Mesendoderm (in vitro differentiated cells): ENCODE measurements at regions not wholly inside any gene's neighbourhood (a gene's known extent, or its start where the extent isn't known, plus 50 kb on each side); places are given as distances from the start of the nearest gene placed in this dataset.

Experiments
- DNase-seq: peaks from one replicate; pipeline ENCODE4 v3.0.0; 2013
- H2AK5ac ChIP-seq: 2 replicates; pipeline ENCODE4 v1.6.1; 2013; ENCODE audit warnings: low read length, inconsistent platforms
- H2BK120ac ChIP-seq: 2 replicates; pipeline ENCODE4 v1.6.1; 2013; ENCODE audit warnings: low read depth, mild to moderate bottlenecking, low read length, moderate library complexity, mixed read lengths
- H2BK15ac ChIP-seq: replicated peaks from 2 replicates; pipeline ENCODE4 v1.6.1; 2013; ENCODE audit warnings: low read depth, mild to moderate bottlenecking, moderate library complexity
- H2BK5ac ChIP-seq: 2 replicates; pipeline ENCODE4 v1.6.1; 2013; ENCODE audit warnings: low read length, inconsistent platforms
- H3K18ac ChIP-seq: 2 replicates; pipeline ENCODE4 v1.6.1; 2013; ENCODE audit warnings: mild to moderate bottlenecking, low read length, mixed read lengths
- H3K23ac ChIP-seq: one replicate; pipeline ENCODE4 v1.6.1; 2013; ENCODE audit warnings: low read length
- H3K27ac ChIP-seq: 2 replicates; pipeline ENCODE4 v1.5.1; 2013; ENCODE audit warnings: low read depth, mild to moderate bottlenecking, inconsistent platforms, low read length, moderate library complexity
- H3K27me3 ChIP-seq: 2 replicates; pipeline ENCODE4 v1.6.1; 2013; ENCODE audit warnings: low read length, control low read depth, mild to moderate bottlenecking, inconsistent platforms; ENCODE audit not compliant: insufficient read depth, poor library complexity
- H3K36me3 ChIP-seq: 2 replicates; pipeline ENCODE4 v1.6.1; 2013; ENCODE audit warnings: low read length, inconsistent platforms; ENCODE audit not compliant: control insufficient read depth, insufficient read depth
- H3K4ac ChIP-seq: one replicate; pipeline ENCODE4 v1.6.1; 2013; ENCODE audit warnings: low read depth, mild to moderate bottlenecking, low read length, moderate library complexity
- H3K4me1 ChIP-seq: 2 replicates; pipeline ENCODE4 v1.6.1; 2013; ENCODE audit warnings: low read depth, low read length, inconsistent platforms; ENCODE audit not compliant: control insufficient read depth
- H3K4me2 ChIP-seq: 2 replicates; pipeline ENCODE4 v1.6.1; 2013; ENCODE audit warnings: low read length
- H3K4me3 ChIP-seq: 2 replicates; pipeline ENCODE4 v1.5.1; 2013; ENCODE audit warnings: mild to moderate bottlenecking, low read length
- H3K56ac ChIP-seq: one replicate; pipeline ENCODE4 v1.6.1; 2013; ENCODE audit warnings: low read length
- H3K79me1 ChIP-seq: 2 replicates; pipeline ENCODE4 v1.6.1; 2013; ENCODE audit warnings: low read length, inconsistent platforms
- H3K79me2 ChIP-seq: 2 replicates; pipeline ENCODE4 v1.6.1; 2013; ENCODE audit warnings: mild to moderate bottlenecking, low read length; ENCODE audit not compliant: control insufficient read depth, insufficient read depth
- H3K9ac ChIP-seq: 2 replicates; pipeline ENCODE4 v1.6.1; 2013; ENCODE audit warnings: low read length, inconsistent platforms
- H4K5ac ChIP-seq: one replicate; pipeline ENCODE4 v1.6.1; 2013; ENCODE audit warnings: low read length
- H4K8ac ChIP-seq: one replicate; pipeline ENCODE4 v1.6.1; 2013; ENCODE audit warnings: low read depth, mild to moderate bottlenecking, control low read depth, low read length, moderate library complexity
- WGBS: extraction: QIAGEN DNeasy Blood & Tissue Kit; methylation state at CpG from one replicate; pipeline ENCODE4 v1.1.7; 2013; ENCODE audit warnings: low lambda C conversion rate, missing lambda C conversion rate; ENCODE audit not compliant: insufficient coverage; ENCODE audit errors: extremely low coverage; 5-methylcytosine and 5-hydroxymethylcytosine counted together

- no peaks in the 10 kb centered on the region for H3K79me1 ChIP-seq
- no peak overlapping the region for H3K18ac ChIP-seq
- no peak overlapping the region for H3K27ac ChIP-seq
- no peaks in the 10 kb centered on the region for H3K4me1 ChIP-seq
- H2BK15ac ChIP-seq, result no peak overlapping the region
- H3K4ac ChIP-seq, result no peak overlapping the region
- DNase-seq, result no peak
- no peak overlapping the region for H3K9ac ChIP-seq
- no peak overlapping the region for H3K23ac ChIP-seq
- H3K27me3 ChIP-seq, result no peaks in the 10 kb centered on the region
- H3K36me3 ChIP-seq, result no peaks in the 10 kb centered on the region
- H3K79me2 ChIP-seq, result no peaks in the 10 kb centered on the region
- H3K4me2 ChIP-seq, result no peak overlapping the region
- H2BK5ac ChIP-seq, result no peak overlapping the region
- WGBS, result no CpG with 5 or more reads among the region's 3 CpGs
- H4K5ac ChIP-seq, result no peak overlapping the region
- H2BK120ac ChIP-seq, result no peak overlapping the region
- no peak overlapping the region for H2AK5ac ChIP-seq
- H4K8ac ChIP-seq, result no peak overlapping the region
- no peak overlapping the region for H3K56ac ChIP-seq
- no peak overlapping the region for H3K4me3 ChIP-seq
Observed at GRCh38 chr20:52880259-52880658, 91.9 kb upstream of the TSHZ2 start.

GRCh38 chr20:52874241-52874640 is 97.9 kb upstream of the TSHZ2 start:
- Histone ChIP-seq H3K4me1 (no peaks in the 10 kb centered on the region), H3K18ac (no peak overlapping the region), H4K5ac (no peak overlapping the region), H3K9ac (no peak overlapping the region), H2AK5ac (no peak overlapping the region), H2BK15ac (no peak overlapping the region), H3K4ac (no peak overlapping the region), H4K8ac (no peak overlapping the region), H3K4me2 (no peak overlapping the region), H3K4me3 (no peak overlapping the region), H3K36me3 (no peaks in the 10 kb centered on the region), H3K23ac (no peak overlapping the region), H3K79me2 (no peaks in the 10 kb centered on the region), H3K27ac (no peak overlapping the region), H2BK120ac (no peak overlapping the region), H3K27me3 (no peaks in the 10 kb centered on the region), H2BK5ac (no peak overlapping the region), H3K79me1 (no peaks in the 10 kb centered on the region), H3K56ac (no peak overlapping the region)
- WGBS, result no CpG with 5 or more reads among the region's 3 CpGs
- no peak for DNase-seq

- Histone ChIP-seq H3K4me1 (no peaks in the 10 kb centered on the region), H2AK5ac (no peak overlapping the region), H2BK120ac (no peak overlapping the region), H3K23ac (no peak overlapping the region), H3K79me2 (no peaks in the 10 kb centered on the region), H3K27me3 (no peaks in the 10 kb centered on the region), H3K36me3 (no peaks in the 10 kb centered on the region), H3K79me1 (no peaks in the 10 kb centered on the region), H4K8ac (no peak overlapping the region), H2BK15ac (no peak overlapping the region), H3K4me2 (no peak overlapping the region), H3K9ac (no peak overlapping the region), H3K4ac (no peak overlapping the region), H3K56ac (no peak overlapping the region), H3K27ac (no peak overlapping the region), H4K5ac (no peak overlapping the region), H3K18ac (no peak overlapping the region), H2BK5ac (no peak overlapping the region), H3K4me3 (no peak overlapping the region)
- no peak for DNase-seq
- WGBS, result no CpG with 5 or more reads among the region's 6 CpGs
Observed at GRCh38 chr20:52869698-52870501, 102.3 kb upstream of the TSHZ2 start.

GRCh38 chr20:52869276-52869675 is 102.9 kb upstream of the TSHZ2 start:
- no peaks in the 10 kb centered on the region for H3K27me3 ChIP-seq
- H3K36me3 ChIP-seq, result no peaks in the 10 kb centered on the region
- DNase-seq, result no peak
- no peak overlapping the region for H3K4me3 ChIP-seq
- no peak overlapping the region for H2BK120ac ChIP-seq
- H4K8ac ChIP-seq, result no peak overlapping the region
- H3K27ac ChIP-seq, result no peak overlapping the region
- no peak overlapping the region for H3K4me2 ChIP-seq
- H3K4me1 ChIP-seq, result no peaks in the 10 kb centered on the region
- H3K23ac ChIP-seq, result no peak overlapping the region
- no peak overlapping the region for H3K18ac ChIP-seq
- no peak overlapping the region for H2AK5ac ChIP-seq
- no CpG with 5 or more reads among the region's 2 CpGs for WGBS
- no peak overlapping the region for H2BK5ac ChIP-seq
- no peaks in the 10 kb centered on the region for H3K79me2 ChIP-seq
- H3K9ac ChIP-seq, result no peak overlapping the region
- no peaks in the 10 kb centered on the region for H3K79me1 ChIP-seq
- no peak overlapping the region for H2BK15ac ChIP-seq
- no peak overlapping the region for H3K4ac ChIP-seq
- no peak overlapping the region for H4K5ac ChIP-seq
- H3K56ac ChIP-seq, result no peak overlapping the region

- Histone ChIP-seq H2BK15ac (no peak overlapping the region), H3K4ac (no peak overlapping the region), H4K8ac (no peak overlapping the region), H3K4me1 (no peaks in the 10 kb centered on the region), H3K36me3 (no peaks in the 10 kb centered on the region), H3K79me2 (no peaks in the 10 kb centered on the region), H3K27me3 (no peaks in the 10 kb centered on the region), H4K5ac (no peak overlapping the region), H3K27ac (no peak overlapping the region), H3K18ac (no peak overlapping the region), H3K23ac (no peak overlapping the region), H3K9ac (no peak overlapping the region), H2BK120ac (no peak overlapping the region), H3K79me1 (no peaks in the 10 kb centered on the region), H2BK5ac (no peak overlapping the region), H2AK5ac (no peak overlapping the region), H3K4me2 (no peak overlapping the region), H3K56ac (no peak overlapping the region), H3K4me3 (no peak overlapping the region)
- DNase-seq, result no peak
- WGBS, result no CpG with 5 or more reads among the region's 4 CpGs
Observed at GRCh38 chr20:52867305-52867704, 104.9 kb upstream of the TSHZ2 start.
